GM21723 (cell line): ENCODE measurements at regions not wholly inside any gene's neighbourhood (a gene's known extent, or its start where the extent isn't known, plus 50 kb on each side); places are given as distances from the start of the nearest gene placed in this dataset.

Experiments used
- ATAC-seq: cut with Tn5 transposase; IDR thresholded peaks from one replicate; pipeline ENCODE4 v1.9.1; 2021; ENCODE audit warnings: mild to moderate bottlenecking, moderate library complexity; ENCODE audit not compliant: unreplicated experiment

- no peak for ATAC-seq
These were observed 459.7 kb downstream of the TBL1XR1 start for GRCh38 chr3:176737480-176738110.

GRCh38 chr3:176734146-176734545 is 463.1 kb downstream of the TBL1XR1 start:
- ATAC-seq: no peak

- ATAC-seq: no peak
These were observed 472.9 kb downstream of the TBL1XR1 start for GRCh38 chr3:176724394-176724759.

GRCh38 chr3:176723758-176724393 is 473.4 kb downstream of the TBL1XR1 start:
- ATAC-seq: no peak

GRCh38 chr3:176714034-176714433 is 483.2 kb downstream of the TBL1XR1 start:
- ATAC-seq: no peak

GRCh38 chr3:176712191-176712590 is 485.1 kb downstream of the TBL1XR1 start:
- no peak for ATAC-seq

- no peak for ATAC-seq
These were observed 498.0 kb downstream of the TBL1XR1 start for GRCh38 chr3:176699288-176699687.

- no peak for ATAC-seq
These were observed 499.9 kb downstream of the TBL1XR1 start for GRCh38 chr3:176697284-176697889.

- no peak for ATAC-seq
These were observed 500.5 kb downstream of the TBL1XR1 start for GRCh38 chr3:176696816-176697215.

- no peak for ATAC-seq
These were observed 504.1 kb downstream of the TBL1XR1 start for GRCh38 chr3:176692966-176693785.

GRCh38 chr3:176692199-176692965 is 504.9 kb downstream of the TBL1XR1 start:
- ATAC-seq: no peak

GRCh38 chr3:176690083-176690869 is 507.0 kb downstream of the TBL1XR1 start:
- ATAC-seq: no peak

- ATAC-seq: no peak
These were observed 509.5 kb downstream of the TBL1XR1 start for GRCh38 chr3:176687754-176688153.

- ATAC-seq: no peak
These were observed 513.9 kb downstream of the TBL1XR1 start for GRCh38 chr3:176683382-176683781.

GRCh38 chr3:176663837-176664831 is 533.1 kb downstream of the TBL1XR1 start:
- no peak for ATAC-seq

GRCh38 chr3:176663387-176663786 is 533.9 kb downstream of the TBL1XR1 start:
- ATAC-seq: no peak

GRCh38 chr3:176661432-176661964 is 535.8 kb downstream of the TBL1XR1 start:
- ATAC-seq: no peak

GRCh38 chr3:176655404-176656094 is 541.7 kb downstream of the TBL1XR1 start:
- no peak for ATAC-seq
